ENCODE measurements at regions not wholly inside any gene's neighbourhood (a gene's known extent, or its start where the extent isn't known, plus 50 kb on each side); places are given as distances from the start of the nearest gene placed in this dataset.

- TF ChIP-seq, protein P1, sequence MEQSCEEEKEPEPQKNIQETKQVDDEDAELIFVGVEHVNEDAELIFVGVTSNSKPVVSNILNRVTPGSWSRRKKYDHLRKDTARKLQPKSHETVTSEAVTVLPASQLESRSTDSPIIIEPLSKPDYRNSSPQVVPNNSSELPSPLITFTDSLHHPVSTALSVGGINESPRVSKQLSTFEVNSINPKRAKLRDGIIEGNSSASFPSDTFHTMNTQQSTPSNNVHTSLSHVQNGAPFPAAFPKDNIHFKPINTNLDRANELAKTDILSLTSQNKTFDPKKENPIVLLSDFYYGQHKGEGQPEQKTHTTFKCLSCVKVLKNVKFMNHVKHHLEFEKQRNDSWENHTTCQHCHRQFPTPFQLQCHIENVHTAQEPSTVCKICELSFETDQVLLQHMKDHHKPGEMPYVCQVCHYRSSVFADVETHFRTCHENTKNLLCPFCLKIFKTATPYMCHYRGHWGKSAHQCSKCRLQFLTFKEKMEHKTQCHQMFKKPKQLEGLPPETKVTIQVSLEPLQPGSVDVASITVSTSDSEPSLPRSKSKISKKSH (CRISPR knock-in tag; IDR thresholded peaks at IDR 0.05; ENCODE audit: borderline replicate concordance) = no peak
- TF ChIP-seq, protein P2, sequence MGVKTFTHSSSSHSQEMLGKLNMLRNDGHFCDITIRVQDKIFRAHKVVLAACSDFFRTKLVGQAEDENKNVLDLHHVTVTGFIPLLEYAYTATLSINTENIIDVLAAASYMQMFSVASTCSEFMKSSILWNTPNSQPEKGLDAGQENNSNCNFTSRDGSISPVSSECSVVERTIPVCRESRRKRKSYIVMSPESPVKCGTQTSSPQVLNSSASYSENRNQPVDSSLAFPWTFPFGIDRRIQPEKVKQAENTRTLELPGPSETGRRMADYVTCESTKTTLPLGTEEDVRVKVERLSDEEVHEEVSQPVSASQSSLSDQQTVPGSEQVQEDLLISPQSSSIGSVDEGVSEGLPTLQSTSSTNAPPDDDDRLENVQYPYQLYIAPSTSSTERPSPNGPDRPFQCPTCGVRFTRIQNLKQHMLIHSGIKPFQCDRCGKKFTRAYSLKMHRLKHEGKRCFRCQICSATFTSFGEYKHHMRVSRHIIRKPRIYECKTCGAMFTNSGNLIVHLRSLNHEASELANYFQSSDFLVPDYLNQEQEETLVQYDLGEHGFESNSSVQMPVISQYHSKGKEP (CRISPR knock-in tag; IDR thresholded peaks at IDR 0.05) = no peak
Observed at GRCh38 chr2:220452561-220452960, 825.1 kb downstream of the SLC4A3 start (continued).

GRCh38 chr2:220455351-220455990, 828.0 kb downstream of the SLC4A3 start:
- H3K9me3 ChIP-seq (ENCODE audit: low read length) = no peaks in the 10 kb centered on the region
- ATAC-seq (no peak), FAIRE-seq (no peak), DNase-seq (ENCODE audit: low spot score) (no peak)
- H4K20me1 ChIP-seq (ENCODE audit: insufficient read depth, low read length) = no peaks in the 10 kb centered on the region
- no peaks in the 10 kb centered on the region for H3K79me2 ChIP-seq (ENCODE audit: insufficient read depth, low read length)
- intact Hi-C loops (cut with micrococcal nuclease; ENCODE audit: unreplicated experiment) = no loop called here
- no peaks in the 10 kb centered on the region for H3K36me3 ChIP-seq (replicated peaks in 1 of 2; ENCODE audit: control insufficient read depth in 1 of 2, insufficient read depth in 2 of 2, low read length in 2 of 2)
- no peak overlapping the region for H2AFZ ChIP-seq (ENCODE audit: low read length)
- WGBS (ENCODE audit: low lambda C conversion rate) = 1% methylated on average over 3 of the region's 3 CpGs
- no peak overlapping the region for H3K4me3 ChIP-seq (replicated peaks in 1 of 3; ENCODE audit: insufficient read depth in 1 of 3, low read depth in 2 of 3, low read length in 3 of 3)
- H3K27ac ChIP-seq (ENCODE audit: extremely low read length, insufficient read depth, low read length) = no peak overlapping the region
- ChIA-PET CTCF (ENCODE audit: low intra/inter-chr PET ratio, low total read pairs) (no interaction called here), POLR2A (no interaction called here)
- no TSS peak for BruUV-seq (replicated peaks)
- in situ Hi-C loops (cut with HindIII; ENCODE audit: extremely low pct_ligation_motif_present, low pct_unique_long_range_greater_than_20kb) = no loop called here
- H3K9ac ChIP-seq (ENCODE audit: insufficient read depth, low read depth, low read length) = no peak overlapping the region
- no peaks in the 10 kb centered on the region; a peak in 1 of 5 replicates for H3K27me3 ChIP-seq (ENCODE audit: control insufficient read depth in 1 of 2, insufficient read depth in 2 of 2, low read length in 2 of 2)
- H3K4me2 ChIP-seq (ENCODE audit: low read depth, low read length) = no peak overlapping the region
- H3K4me1 ChIP-seq (ENCODE audit: insufficient read depth, low read length) = no peaks in the 10 kb centered on the region
- TF ChIP-seq, protein P3, sequence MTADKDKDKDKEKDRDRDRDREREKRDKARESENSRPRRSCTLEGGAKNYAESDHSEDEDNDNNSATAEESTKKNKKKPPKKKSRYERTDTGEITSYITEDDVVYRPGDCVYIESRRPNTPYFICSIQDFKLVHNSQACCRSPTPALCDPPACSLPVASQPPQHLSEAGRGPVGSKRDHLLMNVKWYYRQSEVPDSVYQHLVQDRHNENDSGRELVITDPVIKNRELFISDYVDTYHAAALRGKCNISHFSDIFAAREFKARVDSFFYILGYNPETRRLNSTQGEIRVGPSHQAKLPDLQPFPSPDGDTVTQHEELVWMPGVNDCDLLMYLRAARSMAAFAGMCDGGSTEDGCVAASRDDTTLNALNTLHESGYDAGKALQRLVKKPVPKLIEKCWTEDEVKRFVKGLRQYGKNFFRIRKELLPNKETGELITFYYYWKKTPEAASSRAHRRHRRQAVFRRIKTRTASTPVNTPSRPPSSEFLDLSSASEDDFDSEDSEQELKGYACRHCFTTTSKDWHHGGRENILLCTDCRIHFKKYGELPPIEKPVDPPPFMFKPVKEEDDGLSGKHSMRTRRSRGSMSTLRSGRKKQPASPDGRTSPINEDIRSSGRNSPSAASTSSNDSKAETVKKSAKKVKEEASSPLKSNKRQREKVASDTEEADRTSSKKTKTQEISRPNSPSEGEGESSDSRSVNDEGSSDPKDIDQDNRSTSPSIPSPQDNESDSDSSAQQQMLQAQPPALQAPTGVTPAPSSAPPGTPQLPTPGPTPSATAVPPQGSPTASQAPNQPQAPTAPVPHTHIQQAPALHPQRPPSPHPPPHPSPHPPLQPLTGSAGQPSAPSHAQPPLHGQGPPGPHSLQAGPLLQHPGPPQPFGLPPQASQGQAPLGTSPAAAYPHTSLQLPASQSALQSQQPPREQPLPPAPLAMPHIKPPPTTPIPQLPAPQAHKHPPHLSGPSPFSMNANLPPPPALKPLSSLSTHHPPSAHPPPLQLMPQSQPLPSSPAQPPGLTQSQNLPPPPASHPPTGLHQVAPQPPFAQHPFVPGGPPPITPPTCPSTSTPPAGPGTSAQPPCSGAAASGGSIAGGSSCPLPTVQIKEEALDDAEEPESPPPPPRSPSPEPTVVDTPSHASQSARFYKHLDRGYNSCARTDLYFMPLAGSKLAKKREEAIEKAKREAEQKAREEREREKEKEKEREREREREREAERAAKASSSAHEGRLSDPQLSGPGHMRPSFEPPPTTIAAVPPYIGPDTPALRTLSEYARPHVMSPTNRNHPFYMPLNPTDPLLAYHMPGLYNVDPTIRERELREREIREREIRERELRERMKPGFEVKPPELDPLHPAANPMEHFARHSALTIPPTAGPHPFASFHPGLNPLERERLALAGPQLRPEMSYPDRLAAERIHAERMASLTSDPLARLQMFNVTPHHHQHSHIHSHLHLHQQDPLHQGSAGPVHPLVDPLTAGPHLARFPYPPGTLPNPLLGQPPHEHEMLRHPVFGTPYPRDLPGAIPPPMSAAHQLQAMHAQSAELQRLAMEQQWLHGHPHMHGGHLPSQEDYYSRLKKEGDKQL (CRISPR knock-in tag; IDR thresholded peaks at IDR 0.05; ENCODE audit: low read depth) = no peak
- no peak for TF ChIP-seq ZNF646 (CRISPR knock-in tag; IDR thresholded peaks at IDR 0.05)
- TF ChIP-seq DRAP1 (CRISPR knock-in tag; IDR thresholded peaks at IDR 0.05) = no peak
